ENCODE measurements at regions not wholly inside any gene's neighbourhood (a gene's known extent, or its start where the extent isn't known, plus 50 kb on each side); places are given as distances from the start of the nearest gene placed in this dataset.

DNA sequence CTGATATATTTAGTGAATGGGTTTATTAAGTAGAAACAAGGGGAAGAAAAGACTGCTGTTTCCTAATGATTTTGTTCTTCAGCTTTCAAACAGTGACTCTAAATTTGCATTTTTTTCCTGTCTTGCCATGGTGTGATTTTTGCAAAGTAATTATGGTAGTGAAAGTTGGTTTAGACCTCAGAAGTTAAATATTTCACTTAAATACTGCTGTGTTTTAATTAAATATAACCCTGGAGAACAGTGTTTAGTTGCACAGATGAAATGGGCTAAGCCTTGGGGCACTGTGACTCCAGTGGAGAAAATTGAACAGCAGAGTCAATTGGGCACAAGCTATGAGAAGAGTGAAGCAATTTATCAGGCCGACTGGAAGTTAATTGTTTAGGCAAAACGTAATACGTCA, 111.1 kb upstream of the MCHR2 start:
- BruUV-seq (replicated peaks): no TSS peak
- DNase-seq: no peak
- Histone ChIP-seq H3K36me3 (ENCODE audit: low read depth) (no peaks in the 10 kb centered on the region), H3K27ac (no peak overlapping the region), H3F3A (ENCODE audit: insufficient read depth, low read depth) (no peaks in the 10 kb centered on the region), H3K4me3 (no peak overlapping the region), H3K9me2 (ENCODE audit: insufficient read depth) (peaks cover 4% of the 10 kb centered on the region; the same call in 1 of the 2 replicates), H3K4me2 (no peak overlapping the region), H4K20me1 (ENCODE audit: insufficient read depth) (no peaks in the 10 kb centered on the region), H3K79me2 (ENCODE audit: low read depth) (no peaks in the 10 kb centered on the region), H3K4me1 (replicated peaks; ENCODE audit: insufficient read depth) (no peaks in the 10 kb centered on the region), H2AFZ (no peak overlapping the region), H3K9me3 (ENCODE audit: insufficient read depth, low read depth) (no peaks in the 10 kb centered on the region), H3K27me3 (ENCODE audit: insufficient read depth, low read depth) (no peaks in the 10 kb centered on the region)
- intact Hi-C loops (cut with micrococcal nuclease; ENCODE audit: unreplicated experiment): no loop called here
- ChIA-PET POLR2A (ENCODE audit: unreplicated experiment) (no interaction called here), CTCF (interaction anchor here (0.5 kb wide), 1 partner anchor 188 kb away, joined by 3 read pairs; no protein-coding TSS in a partner anchor)
- TF ChIP-seq EZH2 (IDR thresholded peaks at IDR 0.05; ENCODE audit: low read depth): no peak
- TF ChIP-seq, protein P1, sequence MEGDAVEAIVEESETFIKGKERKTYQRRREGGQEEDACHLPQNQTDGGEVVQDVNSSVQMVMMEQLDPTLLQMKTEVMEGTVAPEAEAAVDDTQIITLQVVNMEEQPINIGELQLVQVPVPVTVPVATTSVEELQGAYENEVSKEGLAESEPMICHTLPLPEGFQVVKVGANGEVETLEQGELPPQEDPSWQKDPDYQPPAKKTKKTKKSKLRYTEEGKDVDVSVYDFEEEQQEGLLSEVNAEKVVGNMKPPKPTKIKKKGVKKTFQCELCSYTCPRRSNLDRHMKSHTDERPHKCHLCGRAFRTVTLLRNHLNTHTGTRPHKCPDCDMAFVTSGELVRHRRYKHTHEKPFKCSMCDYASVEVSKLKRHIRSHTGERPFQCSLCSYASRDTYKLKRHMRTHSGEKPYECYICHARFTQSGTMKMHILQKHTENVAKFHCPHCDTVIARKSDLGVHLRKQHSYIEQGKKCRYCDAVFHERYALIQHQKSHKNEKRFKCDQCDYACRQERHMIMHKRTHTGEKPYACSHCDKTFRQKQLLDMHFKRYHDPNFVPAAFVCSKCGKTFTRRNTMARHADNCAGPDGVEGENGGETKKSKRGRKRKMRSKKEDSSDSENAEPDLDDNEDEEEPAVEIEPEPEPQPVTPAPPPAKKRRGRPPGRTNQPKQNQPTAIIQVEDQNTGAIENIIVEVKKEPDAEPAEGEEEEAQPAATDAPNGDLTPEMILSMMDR (conservative IDR thresholded peaks at IDR 0.05): no peak

DNA sequence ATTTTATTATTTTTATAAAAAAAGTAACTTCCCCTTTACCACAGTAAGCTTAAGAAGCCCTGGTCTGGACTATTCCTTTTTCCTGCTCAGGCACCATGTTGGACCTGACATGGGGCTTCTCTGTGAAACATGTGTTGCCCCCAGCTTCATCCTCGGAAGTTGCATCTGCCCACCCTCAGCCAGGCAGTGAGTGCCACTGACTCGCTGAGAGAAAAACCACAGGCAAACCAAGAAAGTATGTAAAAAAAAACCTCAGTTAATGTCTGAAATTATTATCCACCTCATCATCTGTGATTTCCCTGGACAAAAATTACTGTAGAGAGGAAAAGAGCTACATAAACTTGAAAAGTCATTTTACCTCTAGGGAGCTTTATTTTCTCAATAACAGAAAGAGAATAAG, 109.9 kb upstream of the MCHR2 start:
- BruUV-seq (replicated peaks): no TSS peak
- Histone ChIP-seq H3K9me2 (ENCODE audit: insufficient read depth) (peaks cover 4% of the 10 kb centered on the region; the same call in 1 of the 2 replicates), H3K27me3 (ENCODE audit: insufficient read depth, low read depth) (no peaks in the 10 kb centered on the region), H2AFZ (no peak overlapping the region), H3K27ac (no peak overlapping the region), H3K36me3 (ENCODE audit: low read depth) (no peaks in the 10 kb centered on the region), H4K20me1 (ENCODE audit: insufficient read depth) (no peaks in the 10 kb centered on the region), H3K4me2 (no peak overlapping the region), H3K9me3 (ENCODE audit: insufficient read depth, low read depth) (no peaks in the 10 kb centered on the region), H3K79me2 (ENCODE audit: low read depth) (no peaks in the 10 kb centered on the region), H3K4me3 (no peak overlapping the region), H3F3A (ENCODE audit: insufficient read depth, low read depth) (no peaks in the 10 kb centered on the region), H3K4me1 (replicated peaks; ENCODE audit: insufficient read depth) (no peaks in the 10 kb centered on the region)
- TF ChIP-seq, protein P1 (conservative IDR thresholded peaks at IDR 0.05): no peak
- no peak for TF ChIP-seq EZH2 (IDR thresholded peaks at IDR 0.05; ENCODE audit: low read depth)
- CTCF ChIA-PET: interaction anchor here (0.7 to 1.0 kb wide), 4 partner anchors 471 to 570 kb away, joined by 3 read pairs; no protein-coding TSS in a partner anchor
- intact Hi-C loops (cut with micrococcal nuclease; ENCODE audit: unreplicated experiment): no loop called here
- DNase-seq: no peak
- POLR2A ChIA-PET (ENCODE audit: unreplicated experiment): no interaction called here

DNA sequence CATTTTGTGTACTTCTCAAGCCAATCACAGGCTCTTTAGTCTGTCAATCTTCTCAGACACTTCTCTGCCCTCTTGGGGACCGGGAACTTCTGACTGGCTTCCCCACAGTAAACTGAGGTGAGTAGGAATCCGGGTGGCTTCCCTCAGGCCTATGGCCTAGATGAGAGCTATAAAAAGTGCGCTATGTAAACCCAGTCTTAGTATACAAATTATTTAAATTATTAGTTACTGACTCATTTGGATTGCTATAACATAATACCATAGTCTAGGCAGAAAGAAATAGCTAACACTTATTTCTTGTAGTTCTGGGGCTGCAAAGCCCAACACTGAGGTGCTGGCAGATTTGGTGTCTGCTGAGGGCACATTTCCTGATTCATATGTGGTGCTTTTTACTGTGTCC, 109.2 kb upstream of the MCHR2 start:
- no peak for TF ChIP-seq EZH2 (IDR thresholded peaks at IDR 0.05; ENCODE audit: low read depth)
- TF ChIP-seq, protein P1 (conservative IDR thresholded peaks at IDR 0.05): no peak
- no TSS peak for BruUV-seq (replicated peaks)
- intact Hi-C loops (cut with micrococcal nuclease; ENCODE audit: unreplicated experiment): no loop called here
- Histone ChIP-seq H3K9me3 (ENCODE audit: insufficient read depth, low read depth) (no peaks in the 10 kb centered on the region), H3K4me2 (no peak overlapping the region), H3K79me2 (ENCODE audit: low read depth) (no peaks in the 10 kb centered on the region), H3K4me3 (no peak overlapping the region), H3K27ac (no peak overlapping the region), H3K9me2 (ENCODE audit: insufficient read depth) (peaks cover 4% of the 10 kb centered on the region; the same call in 1 of the 2 replicates), H2AFZ (no peak overlapping the region), H3K27me3 (ENCODE audit: insufficient read depth, low read depth) (no peaks in the 10 kb centered on the region), H3F3A (ENCODE audit: insufficient read depth, low read depth) (no peaks in the 10 kb centered on the region), H3K4me1 (replicated peaks; ENCODE audit: insufficient read depth) (no peaks in the 10 kb centered on the region), H4K20me1 (ENCODE audit: insufficient read depth) (no peaks in the 10 kb centered on the region), H3K36me3 (ENCODE audit: low read depth) (no peaks in the 10 kb centered on the region)
- ChIA-PET POLR2A (ENCODE audit: unreplicated experiment) (no interaction called here), CTCF (interaction anchor here (0.7 to 1.0 kb wide), 2 partner anchors 561 to 571 kb away, joined by 3 read pairs; no protein-coding TSS in a partner anchor)
- no peak for DNase-seq
